ENCODE measurements at regions not wholly inside any gene's neighbourhood (a gene's known extent, or its start where the extent isn't known, plus 50 kb on each side); places are given as distances from the start of the nearest gene placed in this dataset.
A peak's percentile ranks its signal among the peaks of the same experiment; 100 is the strongest.

GRCh38 chr2:67462738-67463496 lies 65.8 kb downstream of the ETAA1 start:
- TF ChIP-seq CTCF (IDR thresholded peaks at IDR 0.05; ENCODE audit: poor library complexity, severe bottlenecking) = no peak
- Histone ChIP-seq H3K4me1 (ENCODE audit: insufficient read depth, poor library complexity, severe bottlenecking) (peaks cover 33% of the 10 kb centered on the region), H3K36me3 (ENCODE audit: low read depth) (no peaks in the 10 kb centered on the region), H3K4me3 (ENCODE audit: severe bottlenecking) (no peak overlapping the region), H3K9me3 (ENCODE audit: severe bottlenecking) (no peaks in the 10 kb centered on the region), H3K27me3 (ENCODE audit: insufficient read depth, poor library complexity, severe bottlenecking) (no peaks in the 10 kb centered on the region), H3K27ac (ENCODE audit: poor library complexity, severe bottlenecking) (peak overlapping the region; percentile 72)
- no peak for DNase-seq (ENCODE audit: low spot score)
- ATAC-seq (ENCODE audit: low read depth) = peak; percentile 85

GRCh38 chr2:67463810-67464209 lies 66.7 kb downstream of the ETAA1 start:
- Histone ChIP-seq H3K9me3 (ENCODE audit: severe bottlenecking) (no peaks in the 10 kb centered on the region), H3K27me3 (ENCODE audit: insufficient read depth, poor library complexity, severe bottlenecking) (no peaks in the 10 kb centered on the region), H3K27ac (ENCODE audit: poor library complexity, severe bottlenecking) (peak overlapping the region; percentile 72), H3K36me3 (ENCODE audit: low read depth) (no peaks in the 10 kb centered on the region), H3K4me3 (ENCODE audit: severe bottlenecking) (no peak overlapping the region), H3K4me1 (ENCODE audit: insufficient read depth, poor library complexity, severe bottlenecking) (peaks cover 33% of the 10 kb centered on the region)
- peak; percentile 82 for DNase-seq (ENCODE audit: low spot score)
- peak; percentile 87 for ATAC-seq (ENCODE audit: low read depth)
- no peak for TF ChIP-seq CTCF (IDR thresholded peaks at IDR 0.05; ENCODE audit: poor library complexity, severe bottlenecking)

GRCh38 chr2:67465623-67466022 lies 68.5 kb downstream of the ETAA1 start:
- no peaks in the 10 kb centered on the region for H3K36me3 ChIP-seq (ENCODE audit: low read depth)
- peaks cover 25% of the 10 kb centered on the region for H3K4me1 ChIP-seq (ENCODE audit: insufficient read depth, poor library complexity, severe bottlenecking)
- no peak for DNase-seq (ENCODE audit: low spot score)
- no peaks in the 10 kb centered on the region for H3K9me3 ChIP-seq (ENCODE audit: severe bottlenecking)
- no peaks in the 10 kb centered on the region for H3K27me3 ChIP-seq (ENCODE audit: insufficient read depth, poor library complexity, severe bottlenecking)
- no peak overlapping the region for H3K4me3 ChIP-seq (ENCODE audit: severe bottlenecking)
- ATAC-seq (ENCODE audit: low read depth) = no peak
- H3K27ac ChIP-seq (ENCODE audit: poor library complexity, severe bottlenecking) = no peak overlapping the region
- TF ChIP-seq CTCF (IDR thresholded peaks at IDR 0.05; ENCODE audit: poor library complexity, severe bottlenecking) = no peak

GRCh38 chr2:67466734-67467133 lies 69.6 kb downstream of the ETAA1 start:
- no peaks in the 10 kb centered on the region for H3K27me3 ChIP-seq (ENCODE audit: insufficient read depth, poor library complexity, severe bottlenecking)
- no peaks in the 10 kb centered on the region for H3K9me3 ChIP-seq (ENCODE audit: severe bottlenecking)
- H3K4me1 ChIP-seq (ENCODE audit: insufficient read depth, poor library complexity, severe bottlenecking) = peaks cover 25% of the 10 kb centered on the region
- no peaks in the 10 kb centered on the region for H3K36me3 ChIP-seq (ENCODE audit: low read depth)
- no peak overlapping the region for H3K4me3 ChIP-seq (ENCODE audit: severe bottlenecking)
- no peak for TF ChIP-seq CTCF (IDR thresholded peaks at IDR 0.05; ENCODE audit: poor library complexity, severe bottlenecking)
- H3K27ac ChIP-seq (ENCODE audit: poor library complexity, severe bottlenecking) = no peak overlapping the region
- DNase-seq (ENCODE audit: low spot score) (no peak), ATAC-seq (ENCODE audit: low read depth) (no peak)

GRCh38 chr2:67471681-67472080 lies 74.5 kb downstream of the ETAA1 start:
- H3K36me3 ChIP-seq (ENCODE audit: low read depth) = no peaks in the 10 kb centered on the region
- no peak overlapping the region for H3K27ac ChIP-seq (ENCODE audit: poor library complexity, severe bottlenecking)
- no peak for DNase-seq (ENCODE audit: low spot score)
- ATAC-seq (ENCODE audit: low read depth) = no peak
- no peak for TF ChIP-seq CTCF (IDR thresholded peaks at IDR 0.05; ENCODE audit: poor library complexity, severe bottlenecking)
- H3K27me3 ChIP-seq (ENCODE audit: insufficient read depth, poor library complexity, severe bottlenecking) = no peaks in the 10 kb centered on the region
- H3K9me3 ChIP-seq (ENCODE audit: severe bottlenecking) = no peaks in the 10 kb centered on the region
- peaks cover under 1% of the 10 kb centered on the region for H3K4me1 ChIP-seq (ENCODE audit: insufficient read depth, poor library complexity, severe bottlenecking)
- H3K4me3 ChIP-seq (ENCODE audit: severe bottlenecking) = no peak overlapping the region

All from RWPE2 (cell line).